HepG2 (cell line): ENCODE measurements at regions not wholly inside any gene's neighbourhood (a gene's known extent, or its start where the extent isn't known, plus 50 kb on each side); places are given as distances from the start of the nearest gene placed in this dataset.

Source experiments
- ZFP37 ChIP-seq: sonication (generic); formaldehyde crosslinking; IDR thresholded peaks from 2 replicates; pipeline ENCODE4 v1.4.0; 2020; ENCODE audit warnings: missing genetic modification reagents, borderline replicate concordance
- ZNF782 ChIP-seq: sonication (generic); formaldehyde crosslinking; IDR thresholded peaks from 2 replicates; pipeline ENCODE4 v1.4.0; 2020; ENCODE audit warnings: missing genetic modification reagents, mild to moderate bottlenecking, borderline replicate concordance

- no peak for TF ChIP-seq ZFP37 (CRISPR knock-in tag)
- no peak for TF ChIP-seq ZNF782 (CRISPR knock-in tag)
These were observed 54.2 kb upstream of the SSBP3 start for GRCh38 chr1:54460351-54460750.
